Naive thymus-derived CD4-positive, alpha-beta T cell (primary cell): ENCODE measurements at regions not wholly inside any gene's neighbourhood (a gene's known extent, or its start where the extent isn't known, plus 50 kb on each side); places are given as distances from the start of the nearest gene placed in this dataset.

Experiments
- ATAC-seq: fragments of 150-1000 bp; cut with Tn5 transposase; 2 replicates; pipeline ENCODE4 v1.10.0; 2021; ENCODE audit warnings: mild to moderate bottlenecking, moderate library complexity
- CTCF ChIA-PET: fragments of 350-600 bp; sonication (Branson Sonifier 250); formaldehyde crosslinking; loops from one replicate; lab custom pipeline; 2021; ENCODE audit warnings: antibody characterized with exemption; lab: Charles Lee
- POLR2A ChIA-PET: fragments of 350-600 bp; sonication (Branson Sonifier 250); formaldehyde crosslinking; loops from one replicate; lab custom pipeline; 2021; ENCODE audit warnings: antibody characterized with exemption, inconsistent platforms; lab: Charles Lee
- DNase-seq, 9 donors: peaks; one replicate each; pipeline versions ENCODE4 v3.0.0 to v3.0.0-alpha.2; 2020 to 2022; ENCODE audit warnings: mixed read lengths in 1 of 9
- H3K27ac ChIP-seq: one replicate; pipeline ENCODE4 v1.7.0; 2013; ENCODE audit warnings: mild to moderate bottlenecking, low read depth, low read length, moderate library complexity
- H3K27me3 ChIP-seq, 2 donors: one replicate each; pipeline ENCODE4 v1.7.0; 2013; ENCODE audit warnings: low read length in 2 of 2, mild to moderate bottlenecking in 2 of 2, moderate library complexity in 2 of 2; ENCODE audit not compliant: control insufficient read depth in 2 of 2, insufficient read depth in 2 of 2
- H3K36me3 ChIP-seq, 3 experiments: 1 replicate in 2 of 3; 2 replicates in 1 of 3; pipeline ENCODE4 v1.7.0; 2013; ENCODE audit warnings: low read length in 3 of 3, mild to moderate bottlenecking in 3 of 3, moderate library complexity in 1 of 3; ENCODE audit not compliant: insufficient read depth in 3 of 3, control insufficient read depth in 2 of 3
- H3K4me1 ChIP-seq, 2 donors: one replicate each; pipeline ENCODE4 v1.7.0; 2013; ENCODE audit warnings: low read length in 2 of 2, mild to moderate bottlenecking in 2 of 2, moderate library complexity in 1 of 2; ENCODE audit not compliant: control insufficient read depth in 2 of 2, insufficient read depth in 2 of 2
- H3K4me3 ChIP-seq: 2 replicates; pipeline ENCODE4 v1.7.0; 2013; ENCODE audit warnings: mild to moderate bottlenecking, low read length
- H3K9me3 ChIP-seq, 3 experiments: 1 replicate in 2 of 3; 2 replicates in 1 of 3; pipeline ENCODE4 v1.7.0; 2013; ENCODE audit warnings: low read length in 3 of 3; ENCODE audit not compliant: control insufficient read depth in 2 of 3
- H3K27ac Mint-ChIP-seq, 9 donors: one replicate each; pipeline ENCODE4 v1.8.0; 2020 to 2022; ENCODE audit warnings: mixed read lengths in 9 of 9, mild to moderate bottlenecking in 8 of 9, moderate library complexity in 5 of 9, inconsistent platforms in 2 of 9
- H3K27me3 Mint-ChIP-seq, 5 donors: one replicate each; pipeline ENCODE4 v1.8.0; 2021 to 2022; ENCODE audit warnings: mixed read lengths in 5 of 5, mild to moderate bottlenecking in 1 of 5
- H3K36me3 Mint-ChIP-seq, 5 donors: one replicate each; pipeline ENCODE4 v1.8.0; 2020 to 2022; ENCODE audit warnings: mixed read lengths in 5 of 5, mild to moderate bottlenecking in 3 of 5, inconsistent platforms in 1 of 5
- H3K4me1 Mint-ChIP-seq, 7 donors: one replicate each; pipeline ENCODE4 v1.8.0; 2020 to 2022; ENCODE audit warnings: mixed read lengths in 7 of 7, mild to moderate bottlenecking in 3 of 7, inconsistent platforms in 1 of 7
- H3K4me3 Mint-ChIP-seq, 10 donors: one replicate each; pipeline ENCODE4 v1.8.0; 2020 to 2022; ENCODE audit warnings: mild to moderate bottlenecking in 10 of 10, mixed read lengths in 10 of 10, moderate library complexity in 6 of 10, inconsistent platforms in 2 of 10
- H3K9me3 Mint-ChIP-seq, 11 donors: one replicate each; pipeline ENCODE4 v1.8.0; 2020 to 2022; ENCODE audit warnings: mixed read lengths in 11 of 11, mild to moderate bottlenecking in 4 of 11, inconsistent platforms in 1 of 11, moderate library complexity in 1 of 11
- intact Hi-C, 2 donors: fragments of 100-400 bp; cut with micrococcal nuclease; formaldehyde crosslinking; loops; one replicate each; pipeline ENCODE4 v1.15.1; 2023

DNA sequence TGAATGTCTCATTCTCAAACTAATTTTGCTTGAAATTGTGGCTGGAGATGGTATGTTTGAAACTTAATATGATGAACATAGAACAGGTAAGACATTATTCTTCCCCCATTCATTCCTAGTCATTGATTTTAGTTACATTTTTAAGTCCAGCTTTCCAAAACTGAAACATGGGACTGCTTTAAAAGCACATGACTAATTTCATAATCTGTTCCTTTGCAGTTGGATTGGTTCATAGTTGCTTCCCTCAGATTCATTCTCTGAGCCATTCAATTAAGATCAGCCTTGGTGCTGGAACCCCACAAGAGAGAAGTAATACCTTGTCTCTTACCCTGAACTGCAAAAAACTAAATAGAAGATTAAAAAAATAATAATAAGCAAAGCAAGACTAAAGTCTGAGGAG is 87.5 kb upstream of the TGFBR2 start:
- Mint-ChIP-seq H3K4me3 (no peak overlapping the region), H3K27ac (no peak overlapping the region), H3K36me3 (peaks cover 0 to 3% (median 0%) of the 10 kb centered on the region in 5 donors), H3K27me3 (no peaks in the 10 kb centered on the region), H3K4me1 (peaks cover 3 to 21% (median 19%) of the 10 kb centered on the region in 7 donors), H3K9me3 (no peaks in the 10 kb centered on the region)
- DNase-seq (no peak), ATAC-seq (no peak)
- H3K36me3 ChIP-seq = no peaks in the 10 kb centered on the region
- CTCF ChIA-PET = no interaction called here
- intact Hi-C loops = loop anchor here in 1 of 2 donors (10.0 kb wide), 1 partner anchor 324 kb away; no protein-coding TSS in a partner anchor
- H3K4me3 ChIP-seq = no peak overlapping the region
- no peaks in the 10 kb centered on the region for H3K4me1 ChIP-seq
- no peaks in the 10 kb centered on the region for H3K27me3 ChIP-seq
- H3K9me3 ChIP-seq = no peaks in the 10 kb centered on the region
- no peak overlapping the region for H3K27ac ChIP-seq
- POLR2A ChIA-PET = no interaction called here

GRCh38 chr3:30520699-30521098 is 85.7 kb upstream of the TGFBR2 start:
- H3K36me3 Mint-ChIP-seq = no peaks in the 10 kb centered on the region
- intact Hi-C loops = loop anchor here in 1 of 2 donors (5.0 kb wide), 1 partner anchor 77 kb away; no protein-coding TSS in a partner anchor
- H3K4me3 ChIP-seq = no peak overlapping the region
- no peaks in the 10 kb centered on the region for H3K4me1 ChIP-seq
- no peaks in the 10 kb centered on the region for H3K27me3 Mint-ChIP-seq
- H3K9me3 ChIP-seq = no peaks in the 10 kb centered on the region
- no peak overlapping the region for H3K4me3 Mint-ChIP-seq
- peaks cover 8 to 36% (median 29%) of the 10 kb centered on the region in 7 donors for H3K4me1 Mint-ChIP-seq
- ATAC-seq (no peak), DNase-seq (no peak)
- no peak overlapping the region for H3K27ac Mint-ChIP-seq
- H3K27ac ChIP-seq = no peak overlapping the region
- ChIA-PET POLR2A (no interaction called here), CTCF (interaction anchor here (0.5 kb wide), 1 partner anchor 35 kb away, joined by 4 read pairs; no protein-coding TSS in a partner anchor)
- H3K36me3 ChIP-seq = no peaks in the 10 kb centered on the region
- H3K9me3 Mint-ChIP-seq = no peaks in the 10 kb centered on the region
- H3K27me3 ChIP-seq = no peaks in the 10 kb centered on the region

GRCh38 chr3:30521156-30521715 is 85.2 kb upstream of the TGFBR2 start:
- no peak overlapping the region for H3K4me3 Mint-ChIP-seq
- H3K9me3 Mint-ChIP-seq = peaks cover 0 to 3% (median 0%) of the 10 kb centered on the region in 11 donors
- ChIA-PET CTCF (interaction anchor here (0.5 to 0.7 kb wide), 2 partner anchors 36 to 80 kb away, joined by 3 to 4 read pairs; no protein-coding TSS in a partner anchor), POLR2A (no interaction called here)
- Histone ChIP-seq H3K4me1 (no peaks in the 10 kb centered on the region), H3K27ac (no peak overlapping the region), H3K27me3 (no peaks in the 10 kb centered on the region), H3K4me3 (no peak overlapping the region), H3K36me3 (no peaks in the 10 kb centered on the region), H3K9me3 (no peaks in the 10 kb centered on the region)
- intact Hi-C loops = loop anchor here in 1 of 2 donors (5.0 kb wide), 1 partner anchor 76 kb away; no protein-coding TSS in a partner anchor
- no peaks in the 10 kb centered on the region for H3K27me3 Mint-ChIP-seq
- ATAC-seq = no peak
- H3K27ac Mint-ChIP-seq = no peak overlapping the region
- DNase-seq = no peak
- peaks cover 0 to 4% (median 0%) of the 10 kb centered on the region in 5 donors for H3K36me3 Mint-ChIP-seq
- peaks cover 8 to 36% (median 33%) of the 10 kb centered on the region in 7 donors for H3K4me1 Mint-ChIP-seq

- Mint-ChIP-seq H3K4me1 (peaks cover 8 to 36% (median 33%) of the 10 kb centered on the region in 7 donors), H3K9me3 (peaks cover 0 to 5% (median 0%) of the 10 kb centered on the region in 11 donors), H3K36me3 (peaks cover 0 to 6% (median 0%) of the 10 kb centered on the region in 5 donors), H3K27ac (no peak overlapping the region), H3K4me3 (no peak overlapping the region), H3K27me3 (peaks cover 0 to 3% (median 0%) of the 10 kb centered on the region in 5 donors)
- POLR2A ChIA-PET = no interaction called here
- ATAC-seq (no peak), DNase-seq (no peak)
- Histone ChIP-seq H3K36me3 (no peaks in the 10 kb centered on the region), H3K27me3 (no peaks in the 10 kb centered on the region), H3K4me1 (no peaks in the 10 kb centered on the region), H3K4me3 (no peak overlapping the region), H3K27ac (no peak overlapping the region), H3K9me3 (no peaks in the 10 kb centered on the region)
- intact Hi-C loops = loop anchor here in 1 of 2 donors (5.0 kb wide), 1 partner anchor 75 kb away; no protein-coding TSS in a partner anchor
- CTCF ChIA-PET = no interaction called here
These were observed 83.9 kb upstream of the TGFBR2 start for GRCh38 chr3:30522476-30522875.

DNA sequence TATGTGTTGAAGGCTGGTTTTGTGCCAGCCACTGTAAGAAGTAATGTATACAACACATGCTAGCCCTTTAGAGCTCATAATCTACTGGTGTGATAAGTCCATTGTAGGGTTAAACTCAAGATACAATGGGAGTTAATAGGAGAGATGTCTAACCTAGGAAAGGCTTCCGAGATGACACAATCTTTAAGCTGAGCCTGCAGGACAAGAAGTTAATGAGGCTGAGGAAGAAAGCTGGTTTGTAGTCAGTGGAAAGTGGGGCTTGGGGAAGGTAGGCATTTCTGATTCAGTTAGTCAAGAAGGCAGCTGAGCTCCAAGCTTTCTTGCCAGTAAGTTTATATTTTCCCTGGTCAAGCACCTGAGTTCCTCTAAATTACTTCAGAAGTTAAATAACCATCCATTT is 83.0 kb upstream of the TGFBR2 start:
- DNase-seq (no peak), ATAC-seq (no peak)
- Mint-ChIP-seq H3K36me3 (peaks cover 0 to 6% (median 0%) of the 10 kb centered on the region in 5 donors), H3K4me3 (no peak overlapping the region), H3K9me3 (peaks cover 0 to 5% (median 0%) of the 10 kb centered on the region in 11 donors), H3K4me1 (peaks cover 8 to 35% (median 28%) of the 10 kb centered on the region in 7 donors), H3K27ac (no peak overlapping the region), H3K27me3 (peaks cover 0 to 3% (median 0%) of the 10 kb centered on the region in 5 donors)
- CTCF ChIA-PET = no interaction called here
- Histone ChIP-seq H3K27ac (no peak overlapping the region), H3K4me1 (no peaks in the 10 kb centered on the region), H3K36me3 (no peaks in the 10 kb centered on the region), H3K9me3 (no peaks in the 10 kb centered on the region), H3K4me3 (no peak overlapping the region), H3K27me3 (no peaks in the 10 kb centered on the region)
- intact Hi-C loops = loop anchor here in 1 of 2 donors (5.0 kb wide), 1 partner anchor 74 kb away; no protein-coding TSS in a partner anchor
- POLR2A ChIA-PET = no interaction called here

DNA sequence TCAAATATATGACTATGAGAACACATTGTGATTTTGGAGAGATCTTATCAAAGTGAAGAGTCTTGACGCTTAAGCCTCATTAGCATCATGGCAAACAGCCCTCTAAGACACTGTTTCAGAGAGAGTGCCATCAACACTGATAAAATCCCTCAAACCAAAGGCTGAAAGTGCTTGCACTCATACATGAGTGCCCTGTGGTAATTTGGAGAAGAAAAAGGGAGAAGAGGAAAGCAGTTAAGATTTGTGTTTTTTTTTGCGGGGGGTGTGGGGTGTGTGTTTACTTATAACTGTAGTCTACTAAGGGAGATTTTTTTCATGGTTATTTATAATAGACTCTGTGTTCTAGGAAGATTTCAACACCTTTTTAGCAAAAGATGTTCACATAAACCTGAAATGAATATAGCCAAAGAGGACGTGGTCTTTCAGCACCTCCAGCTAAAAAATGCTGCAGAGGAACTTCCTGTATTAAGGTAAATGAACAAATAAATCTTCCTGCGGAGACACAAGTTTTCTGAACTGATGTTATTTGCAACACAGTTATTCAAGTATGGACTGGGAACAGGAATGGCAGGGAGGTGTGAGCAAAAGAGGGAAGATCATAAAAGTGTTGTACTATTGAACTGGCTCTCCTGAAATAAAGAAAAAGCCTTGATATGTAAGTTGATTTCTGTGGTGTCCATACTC is 81.9 kb upstream of the TGFBR2 start:
- peak in 1 of 9 donors; percentile 4 for DNase-seq
- no peaks in the 10 kb centered on the region for H3K36me3 ChIP-seq
- Mint-ChIP-seq H3K4me3 (peak overlapping the region in 9 of 10 donors; percentile 4 to 66 (median 48)), H3K27me3 (peaks cover 0 to 3% (median 0%) of the 10 kb centered on the region in 5 donors), H3K4me1 (peaks cover 8 to 27% (median 23%) of the 10 kb centered on the region in 7 donors), H3K9me3 (peaks cover 0 to 5% (median 0%) of the 10 kb centered on the region in 11 donors), H3K27ac (peak overlapping the region in 5 of 9 donors; percentile 0 to 63 (median 16)), H3K36me3 (peaks cover 0 to 6% (median 0%) of the 10 kb centered on the region in 5 donors)
- peak; percentile 41 for ATAC-seq
- POLR2A ChIA-PET = no interaction called here
- no peak overlapping the region for H3K4me3 ChIP-seq
- CTCF ChIA-PET = no interaction called here
- intact Hi-C loops = loop anchor here in 1 of 2 donors (2.0 to 5.0 kb wide), 2 partner anchors 73 to 168 kb away; no protein-coding TSS in a partner anchor
- no peaks in the 10 kb centered on the region for H3K9me3 ChIP-seq
- H3K4me1 ChIP-seq = no peaks in the 10 kb centered on the region
- no peak overlapping the region for H3K27ac ChIP-seq
- no peaks in the 10 kb centered on the region for H3K27me3 ChIP-seq
